ENCODE measurements at regions not wholly inside any gene's neighbourhood (a gene's known extent, or its start where the extent isn't known, plus 50 kb on each side); places are given as distances from the start of the nearest gene placed in this dataset.

DNA sequence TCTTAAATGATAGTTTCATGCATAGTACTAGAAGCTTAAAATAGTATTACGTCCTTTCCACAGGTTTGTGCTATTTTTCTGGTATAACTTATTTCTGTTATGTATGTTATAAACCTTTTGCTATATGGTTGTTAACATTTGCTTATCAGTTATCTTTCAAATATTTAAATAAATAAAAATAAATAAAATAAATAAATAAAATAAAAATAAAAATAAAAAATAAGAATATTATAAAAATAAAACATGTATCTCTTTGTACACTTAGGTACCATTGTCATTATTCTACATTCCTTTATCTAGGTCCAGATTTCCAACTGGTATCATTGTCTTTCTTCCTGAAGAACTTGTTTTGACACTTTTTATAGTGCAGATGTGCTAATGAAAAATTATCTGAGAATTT, 1310.4 kb upstream of the SLC10A2 start:
- DNase-seq (ENCODE audit: low spot score): no peak
- in situ Hi-C loops (cut with HindIII; ENCODE audit: low sequenced_read_pairs): no loop called here

DNA sequence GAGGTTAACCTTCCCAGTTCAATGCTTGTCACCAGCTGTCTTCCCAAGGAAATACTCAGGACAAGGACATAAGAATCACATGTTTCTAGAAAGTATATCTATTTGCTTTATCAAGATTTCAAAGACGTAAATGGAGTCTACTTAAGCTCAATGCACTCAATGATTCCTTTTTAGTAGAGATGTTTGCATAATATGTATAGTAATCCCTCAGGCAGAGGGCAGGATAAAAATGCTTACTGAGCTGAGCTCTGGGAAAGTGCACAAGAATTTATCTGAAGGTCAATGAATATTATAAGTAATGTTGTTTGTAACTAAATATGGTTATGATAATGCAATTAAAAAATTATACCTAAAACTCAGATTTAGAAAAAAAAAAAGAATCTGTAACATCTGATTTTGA, 1309.4 kb upstream of the SLC10A2 start:
- no peak for DNase-seq (ENCODE audit: low spot score)
- in situ Hi-C loops (cut with HindIII; ENCODE audit: low sequenced_read_pairs): no loop called here

DNA sequence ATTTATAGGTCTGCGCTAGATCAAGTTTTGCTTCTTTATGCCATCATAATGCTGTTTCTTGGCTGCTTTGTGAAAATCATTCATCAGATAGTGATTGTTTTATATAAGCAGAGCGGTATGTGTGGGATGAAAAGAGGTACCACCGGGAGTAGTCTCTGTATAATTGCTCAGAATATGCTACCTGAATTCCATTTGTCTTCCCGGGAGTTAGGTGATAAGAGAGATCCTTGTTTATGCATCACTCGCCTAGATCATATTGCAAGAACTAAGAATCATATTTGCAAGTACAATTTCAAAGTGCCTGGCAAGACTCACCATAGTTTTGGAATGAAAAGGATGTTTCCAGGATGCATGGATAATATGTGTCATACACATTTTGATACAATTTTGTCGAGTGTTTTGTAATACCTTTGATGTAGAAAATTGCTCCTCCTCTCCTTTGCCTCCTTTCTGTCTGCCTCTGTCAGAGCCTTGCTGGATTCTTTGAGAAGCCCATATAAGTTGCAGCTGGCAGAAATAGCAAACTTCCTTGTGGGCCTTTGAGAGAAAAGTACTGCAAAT, 1306.0 kb upstream of the SLC10A2 start:
- no peak for DNase-seq (ENCODE audit: low spot score)
- in situ Hi-C loops (cut with HindIII; ENCODE audit: low sequenced_read_pairs): no loop called here

DNA sequence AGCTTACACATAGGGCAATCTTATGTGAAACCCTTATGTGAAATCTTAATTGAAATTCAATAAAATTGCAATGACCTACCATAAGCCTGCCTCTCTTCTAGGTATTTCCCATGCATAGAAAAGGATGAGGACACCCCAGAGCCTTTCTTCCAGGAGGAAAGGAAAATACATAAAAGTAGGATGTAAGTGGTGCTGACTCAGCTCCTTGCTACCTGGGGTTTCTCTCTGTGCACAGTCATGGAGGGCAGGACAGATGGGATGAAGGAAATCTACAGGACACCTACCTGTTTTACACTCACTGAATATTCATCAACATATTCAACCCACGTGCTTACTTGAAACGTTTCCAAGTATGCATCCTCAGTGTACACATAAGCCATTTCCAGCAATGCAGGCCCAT, 1299.2 kb upstream of the SLC10A2 start:
- in situ Hi-C loops (cut with HindIII; ENCODE audit: low sequenced_read_pairs): no loop called here
- no peak for DNase-seq (ENCODE audit: low spot score)

DNA sequence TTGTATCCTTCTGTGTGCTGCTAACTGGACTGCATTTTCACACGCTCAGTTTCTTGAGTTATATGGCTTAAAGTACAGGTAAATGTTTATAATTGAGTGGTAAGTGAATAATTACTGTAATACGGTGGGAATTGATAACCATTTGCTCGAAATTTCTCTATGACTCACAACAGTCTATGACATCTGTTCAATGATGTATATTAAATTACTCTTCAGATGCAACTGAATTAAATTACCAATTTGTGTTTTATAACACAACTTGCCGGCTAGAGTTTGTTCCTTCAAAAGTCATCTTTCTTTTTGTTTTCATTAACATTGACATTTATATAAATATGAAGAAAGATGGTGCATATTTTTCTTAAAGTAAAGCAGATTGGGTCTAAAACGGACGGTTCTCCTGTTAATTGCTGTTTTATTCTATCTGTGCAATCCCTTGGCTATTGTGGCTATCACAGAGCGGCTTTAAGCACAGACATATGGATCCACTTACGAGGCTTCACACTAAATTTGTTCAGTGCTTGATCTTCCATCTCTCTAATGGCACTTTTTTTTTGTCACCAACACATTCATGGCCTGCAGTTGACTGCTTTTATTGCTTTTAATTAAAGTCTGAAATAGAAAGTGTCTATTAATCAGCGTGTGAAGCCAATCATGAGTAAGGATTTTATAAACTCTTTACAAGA, 1291.6 kb upstream of the SLC10A2 start:
- no peak for DNase-seq (ENCODE audit: low spot score)
- in situ Hi-C loops (cut with HindIII; ENCODE audit: low sequenced_read_pairs): no loop called here

DNA sequence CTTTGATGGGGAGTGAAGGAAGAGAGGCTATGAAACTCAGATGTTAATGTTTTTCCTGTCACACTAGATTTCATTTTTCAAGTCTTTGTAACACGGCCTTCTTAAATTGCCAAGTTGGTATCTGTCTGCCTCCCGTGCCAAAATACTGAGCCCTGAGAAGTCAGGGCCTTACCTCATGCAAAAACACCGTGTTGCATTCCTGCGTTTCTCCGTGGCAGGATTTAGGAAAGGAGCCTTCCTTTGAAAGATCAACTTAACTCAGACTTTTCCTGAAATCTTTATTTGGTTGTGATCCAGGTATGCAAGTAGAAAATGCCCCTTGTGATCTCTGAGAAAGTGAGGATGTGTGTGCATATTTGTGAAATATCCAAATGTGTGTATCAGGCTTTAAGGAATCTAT, 1291.0 kb upstream of the SLC10A2 start:
- in situ Hi-C loops (cut with HindIII; ENCODE audit: low sequenced_read_pairs): no loop called here
- DNase-seq (ENCODE audit: low spot score): peak; percentile 8

DNA sequence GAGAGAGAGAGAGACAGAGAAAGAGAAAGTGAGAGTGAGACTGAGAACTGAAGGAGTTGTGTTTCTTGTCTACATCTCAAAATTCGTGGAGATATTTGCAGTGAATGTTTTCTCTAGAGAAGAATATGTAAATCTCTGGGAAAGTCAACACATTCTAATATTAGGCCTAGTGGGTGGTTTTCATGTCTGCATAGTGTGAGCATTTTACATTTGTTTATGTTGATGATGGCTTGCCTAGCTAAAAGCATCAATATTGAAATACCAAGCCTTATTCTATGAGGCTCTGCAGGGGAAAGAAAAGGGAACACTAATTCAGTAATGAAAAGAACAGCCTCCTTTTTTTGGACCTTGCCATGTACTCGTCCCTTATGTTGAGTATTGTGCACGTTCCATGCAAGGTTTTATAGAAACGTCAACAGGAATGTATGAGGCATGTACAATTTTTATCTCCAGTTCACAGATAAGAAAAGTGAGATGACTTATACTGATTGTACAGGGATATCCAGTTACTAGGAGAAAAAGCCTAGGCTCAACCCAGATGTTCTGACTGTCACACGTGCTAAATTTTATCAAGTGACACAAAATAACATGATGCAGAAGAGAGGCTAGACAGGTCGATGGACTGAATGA, 1288.9 kb upstream of the SLC10A2 start:
- in situ Hi-C loops (cut with HindIII; ENCODE audit: low sequenced_read_pairs): no loop called here
- no peak for DNase-seq (ENCODE audit: low spot score)

DNA sequence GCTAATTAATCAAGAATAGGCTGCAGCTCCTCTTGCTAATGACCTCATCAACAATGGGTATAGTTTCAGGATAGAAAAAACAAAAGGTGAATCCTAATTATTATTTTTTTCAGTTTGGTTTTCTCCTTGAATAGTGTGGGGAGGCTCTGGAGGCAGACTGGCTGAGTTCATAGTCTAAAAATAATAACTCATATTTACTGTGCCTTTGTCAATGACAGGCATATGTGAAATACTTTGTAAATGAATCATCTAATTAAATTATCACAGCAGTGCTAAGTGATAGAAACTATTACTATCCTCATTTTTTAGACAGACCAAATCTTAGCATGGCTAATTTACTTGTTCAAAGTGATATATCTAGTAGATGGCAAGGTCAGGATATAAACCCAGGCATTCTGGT, 1261.0 kb upstream of the SLC10A2 start:
- DNase-seq (ENCODE audit: low spot score): no peak
- in situ Hi-C loops (cut with HindIII; ENCODE audit: low sequenced_read_pairs): no loop called here

DNA sequence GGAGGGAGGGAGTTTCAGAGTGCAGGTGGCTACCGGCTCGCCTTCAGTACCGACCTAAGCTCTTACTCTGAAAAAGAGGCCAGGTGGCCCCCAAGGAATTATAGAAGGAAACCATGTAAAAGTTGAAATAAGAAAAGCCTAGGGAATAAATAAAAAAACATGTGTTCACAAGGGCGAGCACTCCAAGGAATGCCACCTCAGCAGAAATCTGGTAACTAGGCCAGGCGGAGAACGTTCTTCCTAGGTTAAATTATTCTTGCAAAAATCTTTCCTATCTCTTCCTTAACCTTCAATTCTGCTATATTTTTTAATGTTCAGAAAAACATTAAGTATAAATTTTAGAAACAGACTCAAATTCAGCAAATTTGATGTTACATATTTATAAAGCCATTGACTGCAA, 1260.3 kb upstream of the SLC10A2 start:
- DNase-seq (ENCODE audit: low spot score): no peak
- in situ Hi-C loops (cut with HindIII; ENCODE audit: low sequenced_read_pairs): no loop called here

DNA sequence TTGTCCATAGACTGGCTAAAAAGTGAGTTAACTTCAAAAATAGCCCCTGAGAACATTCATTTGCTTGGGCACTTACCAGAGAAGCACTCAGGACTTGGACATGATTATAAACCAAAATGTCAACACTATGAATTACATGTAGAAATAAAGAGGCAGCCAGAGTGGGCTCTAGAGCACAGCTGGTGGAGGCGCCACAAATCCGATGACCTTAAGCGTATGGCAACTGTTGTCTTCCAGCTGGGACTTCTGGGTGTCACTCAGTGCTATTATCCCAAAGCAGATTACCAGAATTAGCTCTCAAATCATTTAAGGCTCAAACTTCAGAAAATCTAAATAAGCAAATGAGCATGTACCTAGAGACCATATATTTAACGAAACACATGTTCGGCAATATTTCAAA, 1255.5 kb upstream of the SLC10A2 start:
- DNase-seq (ENCODE audit: low spot score): no peak
- in situ Hi-C loops (cut with HindIII; ENCODE audit: low sequenced_read_pairs): no loop called here

DNA sequence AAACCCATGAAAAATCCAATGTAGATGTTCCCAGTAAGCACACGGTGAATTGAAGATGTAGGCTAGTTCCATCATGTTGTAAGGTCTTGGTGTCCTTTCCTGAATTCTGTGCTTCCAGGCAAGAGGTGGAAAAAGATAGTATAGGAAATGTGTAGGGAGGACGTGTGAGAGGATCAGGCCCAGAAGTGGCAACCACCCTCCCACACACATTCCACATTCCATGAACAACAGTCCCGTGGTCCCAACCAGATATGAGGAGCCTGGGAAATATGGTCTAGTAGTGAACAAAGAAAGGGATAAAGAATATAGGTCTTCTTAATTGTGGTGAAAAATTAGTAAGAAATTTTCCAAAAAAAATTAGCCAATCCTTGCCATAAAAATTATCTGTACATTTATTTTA, 1254.2 kb upstream of the SLC10A2 start:
- no peak for DNase-seq (ENCODE audit: low spot score)
- in situ Hi-C loops (cut with HindIII; ENCODE audit: low sequenced_read_pairs): no loop called here

DNA sequence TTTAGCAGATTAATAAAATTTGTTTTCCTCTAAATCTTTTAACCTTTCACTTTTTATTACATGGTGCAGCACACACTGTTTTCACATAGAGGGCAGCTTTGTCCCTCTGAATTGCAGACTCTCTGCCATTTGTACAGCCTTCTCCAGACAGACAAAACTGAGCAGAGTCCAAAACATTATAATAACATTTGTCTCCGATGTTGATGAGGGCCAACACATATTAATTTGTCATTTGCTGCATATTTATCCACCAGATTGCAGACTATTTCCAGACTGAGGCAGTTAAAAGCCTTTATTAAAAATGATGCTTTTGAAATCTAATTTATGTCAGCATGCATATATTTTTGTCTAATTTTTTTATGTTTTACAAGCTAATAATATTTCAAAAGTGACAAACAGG, 1251.9 kb upstream of the SLC10A2 start:
- peak; percentile 25 for DNase-seq (ENCODE audit: low spot score)
- in situ Hi-C loops (cut with HindIII; ENCODE audit: low sequenced_read_pairs): no loop called here

DNA sequence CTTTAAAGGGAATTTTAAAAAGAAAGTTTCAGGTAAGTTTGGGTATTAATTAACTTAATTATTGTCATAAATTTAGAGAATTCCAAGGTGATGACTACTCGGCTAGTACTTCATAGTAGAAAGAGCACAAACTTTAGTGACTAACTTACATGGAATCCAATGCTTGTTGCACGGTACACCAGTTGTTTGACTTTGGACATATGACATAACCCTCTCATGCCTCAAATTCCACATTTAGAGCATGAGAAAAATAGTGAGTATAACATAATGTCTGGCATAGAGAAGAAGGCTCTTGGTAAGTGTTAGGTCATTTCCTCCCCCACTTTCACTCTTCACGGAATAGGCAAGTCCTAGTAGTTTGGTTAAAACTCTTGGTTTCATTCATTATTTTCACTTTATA, 1249.4 kb upstream of the SLC10A2 start:
- in situ Hi-C loops (cut with HindIII; ENCODE audit: low sequenced_read_pairs): no loop called here
- DNase-seq (ENCODE audit: low spot score): no peak

DNA sequence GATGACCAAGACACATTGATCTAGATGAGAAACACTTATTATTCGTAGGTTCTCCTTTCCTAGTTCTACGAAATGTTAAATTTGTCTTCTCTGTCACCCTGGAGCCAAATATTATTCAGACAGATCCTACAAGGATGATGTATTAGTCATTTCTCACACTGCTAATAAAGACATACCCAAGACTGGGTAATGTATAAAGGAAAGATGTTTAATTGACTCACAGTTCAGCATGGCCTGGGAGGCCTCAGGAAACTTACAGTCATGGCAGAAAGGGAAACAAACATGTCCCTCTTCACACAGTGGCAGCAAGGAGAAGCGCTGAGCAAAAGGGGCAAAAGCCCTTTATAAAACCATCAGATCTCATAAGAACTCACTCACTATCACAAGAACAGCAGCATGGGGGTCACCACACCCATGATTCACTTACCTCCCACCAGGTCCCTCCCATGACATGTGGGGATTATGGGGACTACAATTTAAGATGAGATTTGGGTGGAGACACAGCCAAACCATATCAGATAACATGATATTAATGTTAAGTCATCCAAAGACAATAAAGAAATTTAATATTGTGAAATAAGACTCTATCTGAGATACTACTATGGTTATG, 1248.8 kb upstream of the SLC10A2 start:
- in situ Hi-C loops (cut with HindIII; ENCODE audit: low sequenced_read_pairs): no loop called here
- DNase-seq (ENCODE audit: low spot score): no peak

DNA sequence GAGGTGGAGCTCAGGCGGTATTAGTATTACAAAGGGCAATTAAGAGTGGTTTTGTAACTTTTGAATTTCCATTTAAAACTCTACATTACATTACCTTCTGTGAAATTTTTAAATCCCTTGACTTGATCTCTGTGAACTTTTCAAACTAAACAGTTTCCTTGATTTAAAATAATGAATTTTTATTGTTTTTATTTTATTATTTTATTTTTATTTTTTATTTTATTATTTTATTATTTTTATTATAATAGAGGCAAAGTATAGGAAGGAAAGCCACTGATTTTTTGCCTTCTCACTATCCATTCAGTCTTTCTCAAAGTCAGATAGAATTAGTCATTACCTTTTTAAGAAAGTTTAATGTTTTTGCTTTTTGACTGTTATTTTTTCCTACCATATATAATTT, 1248.1 kb upstream of the SLC10A2 start:
- in situ Hi-C loops (cut with HindIII; ENCODE audit: low sequenced_read_pairs): no loop called here
- no peak for DNase-seq (ENCODE audit: low spot score)

DNA sequence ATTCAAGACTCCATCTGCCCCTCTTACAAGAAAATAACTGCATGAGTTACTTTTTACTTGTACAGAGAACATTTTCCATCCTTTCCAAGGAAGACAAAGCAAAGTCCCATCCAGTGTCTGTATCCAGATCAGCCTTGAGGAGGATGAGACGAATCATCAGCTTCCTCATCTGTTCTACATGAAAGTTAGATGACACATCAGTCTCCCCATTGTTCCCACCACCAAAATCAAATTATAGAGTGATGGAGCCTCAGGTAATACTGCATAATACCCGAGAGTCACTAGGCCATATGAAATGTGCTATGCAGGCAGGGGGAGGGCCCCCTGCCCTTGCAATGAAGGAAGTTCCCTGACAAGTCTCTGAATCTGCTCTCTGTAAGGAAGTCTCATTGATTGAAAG, 1244.6 kb upstream of the SLC10A2 start:
- DNase-seq (ENCODE audit: low spot score): no peak
- in situ Hi-C loops (cut with HindIII; ENCODE audit: low sequenced_read_pairs): no loop called here

DNA sequence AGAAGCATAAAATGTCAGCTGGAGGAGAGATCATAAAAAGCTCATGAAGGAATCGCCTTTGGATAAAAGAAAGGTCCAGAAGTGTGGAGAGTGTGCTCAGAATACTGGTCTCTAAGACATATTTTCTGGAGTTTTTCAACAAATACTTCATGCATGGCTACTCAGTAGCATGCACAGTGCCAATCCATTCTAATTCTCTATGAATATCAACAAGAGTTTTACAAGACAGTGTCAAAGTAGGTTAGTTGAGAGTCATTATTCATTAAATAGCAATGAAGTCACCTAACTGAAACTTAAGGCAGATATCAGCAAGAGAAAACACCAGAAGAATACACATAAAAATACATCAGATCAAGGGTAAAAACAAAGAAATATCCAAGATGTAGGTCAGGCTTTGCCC, 1243.2 kb upstream of the SLC10A2 start:
- in situ Hi-C loops (cut with HindIII; ENCODE audit: low sequenced_read_pairs): no loop called here
- DNase-seq (ENCODE audit: low spot score): no peak

DNA sequence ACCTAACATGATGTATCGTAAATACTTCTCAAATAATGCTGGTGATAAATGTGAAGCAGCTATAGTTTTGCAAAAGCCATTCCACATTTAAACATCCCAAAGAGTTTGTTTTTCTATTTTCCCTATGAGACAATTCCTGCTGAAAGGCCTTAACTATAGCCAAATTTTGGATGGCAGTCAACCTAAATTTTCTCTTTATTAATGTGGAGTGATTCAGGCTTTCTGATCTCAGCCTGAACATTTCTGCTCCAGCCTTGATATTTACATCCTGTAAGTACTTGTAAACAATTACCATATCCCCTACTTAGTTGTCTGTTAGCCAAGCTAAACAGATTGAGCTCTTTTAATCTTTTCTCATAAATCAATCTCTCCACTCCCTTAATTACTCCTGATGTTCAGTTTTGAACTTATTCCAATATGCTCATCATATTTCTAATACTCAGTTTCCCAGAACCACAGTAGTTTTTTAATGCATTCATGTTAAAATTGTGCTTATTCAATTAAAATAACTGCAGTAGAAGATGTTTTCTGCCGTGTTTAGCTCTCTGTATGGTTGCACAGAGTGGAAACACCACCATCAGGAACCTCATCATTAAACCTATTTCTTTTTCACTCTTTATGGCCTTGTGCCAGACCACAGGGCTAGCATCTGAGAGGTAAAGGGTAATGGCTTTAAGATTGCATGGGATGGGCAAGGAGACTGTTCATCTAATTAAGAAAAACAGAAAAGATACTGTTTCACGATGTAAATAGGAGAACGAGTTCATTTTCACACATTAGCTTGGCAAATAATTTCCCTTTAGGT, 1235.2 kb upstream of the SLC10A2 start:
- no peak for DNase-seq (ENCODE audit: low spot score)
- in situ Hi-C loops (cut with HindIII; ENCODE audit: low sequenced_read_pairs): no loop called here

DNA sequence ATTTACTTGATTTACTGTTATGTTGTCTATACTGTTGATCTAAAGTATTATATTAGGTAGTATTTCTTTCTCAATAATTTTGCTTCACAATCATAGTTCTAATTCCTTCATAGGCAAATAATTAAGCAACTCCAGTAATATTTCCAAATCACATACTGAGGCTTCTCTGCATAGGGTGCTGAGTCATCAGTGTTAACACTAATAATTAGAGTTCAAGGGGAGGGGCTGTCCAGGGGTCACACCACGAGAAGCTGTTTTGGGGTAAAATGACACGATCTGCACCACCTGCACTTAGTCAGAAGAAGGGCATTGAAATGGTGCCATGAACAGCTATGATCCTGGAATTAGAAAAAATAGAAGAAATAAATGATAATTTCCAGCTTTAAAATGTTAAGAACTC, 1230.9 kb upstream of the SLC10A2 start:
- in situ Hi-C loops (cut with HindIII; ENCODE audit: low sequenced_read_pairs): no loop called here
- no peak for DNase-seq (ENCODE audit: low spot score)

DNA sequence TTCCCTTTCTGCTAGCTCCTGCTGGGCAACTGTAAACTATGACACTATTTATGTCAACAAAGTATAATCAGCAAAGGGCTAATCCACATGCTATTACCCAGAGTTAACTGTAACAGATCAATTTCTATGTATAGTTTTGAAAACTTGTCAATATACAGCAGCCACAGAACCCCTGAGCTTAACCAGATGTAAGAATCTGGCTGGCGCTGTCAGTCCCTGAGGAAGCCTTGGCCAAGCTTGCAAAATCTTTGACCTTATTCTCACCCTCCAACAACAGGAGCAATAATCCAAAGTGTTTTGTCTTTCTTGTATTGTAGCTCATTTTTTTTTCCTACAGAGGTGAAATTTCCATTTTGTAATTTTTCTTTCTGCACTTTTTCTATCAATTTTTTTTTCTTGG, 1230.1 kb upstream of the SLC10A2 start:
- DNase-seq (ENCODE audit: low spot score): no peak

More for the DNA sequence above, 1230.1 kb upstream of the SLC10A2 start:
- in situ Hi-C loops (cut with HindIII; ENCODE audit: low sequenced_read_pairs): no loop called here
